OCI-LY3 (cell line): ENCODE measurements at regions not wholly inside any gene's neighbourhood (a gene's known extent, or its start where the extent isn't known, plus 50 kb on each side); places are given as distances from the start of the nearest gene placed in this dataset.

Source experiments
- H2AFZ ChIP-seq: fragments of 200-600, 300-600 bp; shearing (Covaris generic); 2 replicates; pipeline ENCODE4 v1.6.0; 2014; ENCODE audit warnings: antibody characterized with exemption, low read depth, low read length
- H3K27ac ChIP-seq: fragments of 200-600, 300-600 bp; sonication (generic); 2 replicates; pipeline ENCODE4 v1.5.1; 2014; ENCODE audit warnings: mild to moderate bottlenecking, low read length, moderate library complexity, mixed read lengths
- H3K27me3 ChIP-seq: fragments of 200-600, 300-600 bp; sonication (generic); 2 replicates; pipeline ENCODE4 v1.6.1; 2014; ENCODE audit warnings: low read depth, low read length, mixed read lengths
- H3K36me3 ChIP-seq: fragments of 200-600, 300-600 bp; sonication (generic); replicated peaks from 2 replicates; pipeline ENCODE3; 2014; ENCODE audit warnings: low read depth, low read length, mixed read lengths
- H3K4me1 ChIP-seq: fragments of 300-600, 200-600 bp; sonication (generic); 2 replicates; pipeline ENCODE4 v1.6.1; 2014; ENCODE audit warnings: low read length, mixed read lengths
- H3K4me2 ChIP-seq: fragments of 200-600, 300-600 bp; sonication (generic); 2 replicates; pipeline ENCODE4 v1.6.1; 2014; ENCODE audit warnings: low read length, mixed read lengths
- H3K4me3 ChIP-seq: fragments of 300-600, 200-600 bp; sonication (generic); 2 replicates; pipeline ENCODE4 v1.5.1; 2014; ENCODE audit warnings: antibody characterized with exemption, mild to moderate bottlenecking, low read length, moderate library complexity
- H3K79me2 ChIP-seq: fragments of 300-600, 200-600 bp; shearing (Covaris generic); 2 replicates; pipeline ENCODE4 v1.6.1; 2014; ENCODE audit warnings: mild to moderate bottlenecking, low read length, mixed read lengths
- H3K9ac ChIP-seq: fragments of 300-600, 200-600 bp; shearing (Covaris generic); 2 replicates; pipeline ENCODE4 v1.6.0; 2014; ENCODE audit warnings: mild to moderate bottlenecking, low read length, moderate library complexity
- H3K9me3 ChIP-seq: fragments of 200-600, 300-600 bp; shearing (Covaris generic); 2 replicates; pipeline ENCODE4 v1.6.1; 2014; ENCODE audit warnings: low read length, mixed read lengths; ENCODE audit not compliant: insufficient read depth
- H4K20me1 ChIP-seq: fragments of 200-600, 300-600 bp; sonication (generic); 2 replicates; pipeline ENCODE4 v1.6.1; 2016; ENCODE audit warnings: low read length, mixed read lengths; ENCODE audit not compliant: insufficient read depth
- EZH2phosphoT487 ChIP-seq: fragments of 200-600 bp; shearing (Covaris generic); IDR thresholded peaks from 2 replicates; pipeline ENCODE4 v1.6.1; 2018; ENCODE audit warnings: antibody characterized with exemption, mixed run types, low read depth
- TF ChIP-seq, protein P1 (sequence below): fragments of 200-600, 300-600 bp; sonication (generic); IDR thresholded peaks from 2 replicates; pipeline ENCODE4 v1.5.1; 2014; ENCODE audit warnings: antibody characterized with exemption, low read length, low read depth

DNA sequence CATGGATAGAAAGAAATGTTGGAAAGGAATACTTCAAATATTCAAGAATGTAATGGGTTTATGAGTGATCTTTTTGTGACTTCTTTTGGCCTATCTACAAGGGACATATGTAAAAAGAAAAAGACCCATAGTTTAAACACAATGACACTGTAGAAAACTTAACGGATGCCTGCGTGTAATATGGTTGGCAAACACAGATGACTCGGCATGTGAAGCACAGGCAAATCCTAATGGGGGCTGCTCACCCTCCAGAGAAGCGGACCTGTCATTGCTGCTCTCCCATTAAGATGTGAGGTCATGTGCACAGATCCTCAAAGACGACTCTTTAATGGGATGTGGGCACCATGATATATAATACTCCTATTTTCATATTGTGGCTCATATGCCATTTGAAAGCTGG is 366.6 kb upstream of the TMEM132C start:
- Histone ChIP-seq H3K4me3 (no peak overlapping the region), H3K9me3 (no peaks in the 10 kb centered on the region), H3K4me1 (no peaks in the 10 kb centered on the region), H3K27ac (no peak overlapping the region), H3K79me2 (no peaks in the 10 kb centered on the region), H3K36me3 (no peaks in the 10 kb centered on the region), H3K4me2 (no peak overlapping the region), H2AFZ (no peak overlapping the region), H4K20me1 (no peaks in the 10 kb centered on the region), H3K9ac (no peak overlapping the region), H3K27me3 (no peaks in the 10 kb centered on the region)
- TF ChIP-seq, protein P1, sequence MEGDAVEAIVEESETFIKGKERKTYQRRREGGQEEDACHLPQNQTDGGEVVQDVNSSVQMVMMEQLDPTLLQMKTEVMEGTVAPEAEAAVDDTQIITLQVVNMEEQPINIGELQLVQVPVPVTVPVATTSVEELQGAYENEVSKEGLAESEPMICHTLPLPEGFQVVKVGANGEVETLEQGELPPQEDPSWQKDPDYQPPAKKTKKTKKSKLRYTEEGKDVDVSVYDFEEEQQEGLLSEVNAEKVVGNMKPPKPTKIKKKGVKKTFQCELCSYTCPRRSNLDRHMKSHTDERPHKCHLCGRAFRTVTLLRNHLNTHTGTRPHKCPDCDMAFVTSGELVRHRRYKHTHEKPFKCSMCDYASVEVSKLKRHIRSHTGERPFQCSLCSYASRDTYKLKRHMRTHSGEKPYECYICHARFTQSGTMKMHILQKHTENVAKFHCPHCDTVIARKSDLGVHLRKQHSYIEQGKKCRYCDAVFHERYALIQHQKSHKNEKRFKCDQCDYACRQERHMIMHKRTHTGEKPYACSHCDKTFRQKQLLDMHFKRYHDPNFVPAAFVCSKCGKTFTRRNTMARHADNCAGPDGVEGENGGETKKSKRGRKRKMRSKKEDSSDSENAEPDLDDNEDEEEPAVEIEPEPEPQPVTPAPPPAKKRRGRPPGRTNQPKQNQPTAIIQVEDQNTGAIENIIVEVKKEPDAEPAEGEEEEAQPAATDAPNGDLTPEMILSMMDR, result no peak
- TF ChIP-seq EZH2phosphoT487, result no peak

GRCh38 chr12:127903146-127903545 is 363.8 kb upstream of the TMEM132C start:
- Histone ChIP-seq H3K79me2 (no peaks in the 10 kb centered on the region), H3K36me3 (no peaks in the 10 kb centered on the region), H3K4me1 (no peaks in the 10 kb centered on the region), H3K4me2 (no peak overlapping the region), H3K9me3 (no peaks in the 10 kb centered on the region), H3K9ac (no peak overlapping the region), H3K27ac (no peak overlapping the region), H4K20me1 (no peaks in the 10 kb centered on the region), H3K27me3 (no peaks in the 10 kb centered on the region; the same call in 1 of the 2 replicates), H2AFZ (no peak overlapping the region), H3K4me3 (no peak overlapping the region)
- TF ChIP-seq, protein P1, result no peak
- no peak for TF ChIP-seq EZH2phosphoT487

DNA sequence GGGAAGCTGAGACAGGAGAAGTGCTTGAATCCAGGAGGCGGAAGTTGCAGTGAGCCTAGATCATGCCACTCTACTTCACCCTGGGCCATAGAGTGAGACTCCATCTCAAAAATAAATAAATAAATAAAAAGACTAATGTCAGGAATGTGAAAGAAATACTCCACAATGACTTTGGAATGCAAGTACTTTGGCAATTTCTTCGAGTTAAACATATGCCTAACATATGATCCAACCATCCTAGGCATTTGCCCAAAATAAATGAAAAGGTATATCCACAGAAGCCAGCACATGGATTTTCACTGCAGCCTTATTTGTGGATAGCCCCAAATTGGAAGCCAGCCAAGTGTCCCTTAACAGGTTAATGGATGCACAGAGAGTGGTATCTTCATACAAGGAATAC is 357.9 kb upstream of the TMEM132C start:
- Histone ChIP-seq H3K4me2 (no peak overlapping the region), H3K36me3 (no peaks in the 10 kb centered on the region), H3K4me3 (no peak overlapping the region), H3K27ac (no peak overlapping the region), H3K27me3 (no peaks in the 10 kb centered on the region; the same call in 1 of the 2 replicates), H2AFZ (no peak overlapping the region), H3K4me1 (no peaks in the 10 kb centered on the region), H3K9ac (no peak overlapping the region), H3K79me2 (no peaks in the 10 kb centered on the region), H4K20me1 (no peaks in the 10 kb centered on the region), H3K9me3 (no peaks in the 10 kb centered on the region)
- TF ChIP-seq EZH2phosphoT487, result no peak
- TF ChIP-seq, protein P1, result no peak

GRCh38 chr12:127911291-127911690 is 355.7 kb upstream of the TMEM132C start:
- Histone ChIP-seq H3K4me3 (no peak overlapping the region), H3K27ac (no peak overlapping the region), H3K79me2 (no peaks in the 10 kb centered on the region), H3K4me1 (no peaks in the 10 kb centered on the region), H3K9ac (no peak overlapping the region), H4K20me1 (no peaks in the 10 kb centered on the region), H3K36me3 (no peaks in the 10 kb centered on the region), H3K4me2 (no peak overlapping the region), H3K27me3 (no peaks in the 10 kb centered on the region), H3K9me3 (no peaks in the 10 kb centered on the region), H2AFZ (no peak overlapping the region)
- no peak for TF ChIP-seq EZH2phosphoT487
- TF ChIP-seq, protein P1, result no peak
